ENCODE measurements at regions not wholly inside any gene's neighbourhood (a gene's known extent, or its start where the extent isn't known, plus 50 kb on each side); places are given as distances from the start of the nearest gene placed in this dataset.

GRCh38 chr17:79478841-79479240 is 132.0 kb downstream of the RBFOX3 start:
- H3K27me3 ChIP-seq (ENCODE audit: control insufficient read depth in 3 of 3, insufficient read depth in 3 of 3, low read length in 3 of 3), result peaks cover 58 to 87% (median 82%) of the 10 kb centered on the region in 3 donors

GRCh38 chr17:79478051-79478461 is 132.8 kb downstream of the RBFOX3 start:
- Histone ChIP-seq H3K9ac (ENCODE audit: low read depth in 1 of 3, low read length in 3 of 3) (no peak overlapping the region), H3K4me1 (ENCODE audit: control insufficient read depth in 3 of 3, insufficient read depth in 3 of 3, low read length in 3 of 3) (no peaks in the 10 kb centered on the region), H3K9me3 (ENCODE audit: control insufficient read depth in 3 of 3, low read length in 3 of 3) (no peaks in the 10 kb centered on the region), H3K36me3 (ENCODE audit: control insufficient read depth in 3 of 3, insufficient read depth in 3 of 3, low read length in 3 of 3) (no peaks in the 10 kb centered on the region), H3K27me3 (ENCODE audit: control insufficient read depth in 3 of 3, insufficient read depth in 3 of 3, low read length in 3 of 3) (peaks cover 54 to 88% (median 75%) of the 10 kb centered on the region in 3 donors), H3K4me3 (ENCODE audit: low read length in 3 of 3) (no peak overlapping the region), H3K27ac (ENCODE audit: low read depth, low read length) (no peak overlapping the region)

More at GRCh38 chr17:79478841-79479240, 132.0 kb downstream of the RBFOX3 start:
- Histone ChIP-seq H3K4me3 (ENCODE audit: low read length in 3 of 3) (no peak overlapping the region), H3K4me1 (ENCODE audit: control insufficient read depth in 3 of 3, insufficient read depth in 3 of 3, low read length in 3 of 3) (no peaks in the 10 kb centered on the region), H3K27ac (ENCODE audit: low read depth, low read length) (no peak overlapping the region), H3K36me3 (ENCODE audit: control insufficient read depth in 3 of 3, insufficient read depth in 3 of 3, low read length in 3 of 3) (no peaks in the 10 kb centered on the region), H3K9ac (ENCODE audit: low read depth in 1 of 3, low read length in 3 of 3) (no peak overlapping the region), H3K9me3 (ENCODE audit: control insufficient read depth in 3 of 3, low read length in 3 of 3) (no peaks in the 10 kb centered on the region)

DNA sequence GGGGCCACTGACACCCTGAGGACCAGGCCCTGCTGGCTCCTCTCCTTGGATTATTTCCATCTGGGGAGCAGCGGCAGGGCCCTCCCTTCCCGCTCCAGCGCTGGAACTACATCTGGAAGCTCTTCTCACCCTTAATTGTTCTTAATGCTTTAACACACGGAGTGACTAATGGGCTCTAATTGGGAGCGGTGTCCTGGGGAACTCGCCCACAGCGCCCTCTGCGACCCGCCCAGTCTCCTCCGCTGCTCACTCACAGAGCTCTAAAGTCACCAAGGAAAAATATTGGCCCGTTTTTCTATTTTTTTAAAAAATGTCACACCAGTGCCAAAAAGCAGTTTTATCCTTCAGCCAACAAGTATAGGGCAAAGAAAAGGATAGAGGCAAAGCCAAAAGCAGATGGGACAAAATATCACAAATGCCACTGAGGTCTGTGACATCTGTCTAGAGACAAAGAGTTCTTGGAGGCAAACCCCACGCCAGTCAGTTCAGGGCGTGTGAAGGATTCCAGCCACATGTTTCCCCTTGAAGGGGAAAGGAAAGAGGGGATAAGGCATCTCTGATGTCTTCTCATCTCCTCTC is 134.7 kb downstream of the RBFOX3 start:
- no peaks in the 10 kb centered on the region for H3K36me3 ChIP-seq (ENCODE audit: control insufficient read depth in 3 of 3, insufficient read depth in 3 of 3, low read length in 3 of 3)
- H3K4me3 ChIP-seq (ENCODE audit: low read length in 3 of 3), result no peak overlapping the region
- H3K27ac ChIP-seq (ENCODE audit: low read depth, low read length), result no peak overlapping the region
- H3K9ac ChIP-seq (ENCODE audit: low read depth in 1 of 3, low read length in 3 of 3), result no peak overlapping the region
- no peaks in the 10 kb centered on the region for H3K4me1 ChIP-seq (ENCODE audit: control insufficient read depth in 3 of 3, insufficient read depth in 3 of 3, low read length in 3 of 3)
- H3K27me3 ChIP-seq (ENCODE audit: control insufficient read depth in 3 of 3, insufficient read depth in 3 of 3, low read length in 3 of 3), result peaks cover 53 to 83% (median 62%) of the 10 kb centered on the region in 3 donors
- no peaks in the 10 kb centered on the region for H3K9me3 ChIP-seq (ENCODE audit: control insufficient read depth in 3 of 3, low read length in 3 of 3)

- H3K36me3 ChIP-seq (ENCODE audit: control insufficient read depth in 3 of 3, insufficient read depth in 3 of 3, low read length in 3 of 3), result no peaks in the 10 kb centered on the region
- no peak overlapping the region for H3K27ac ChIP-seq (ENCODE audit: low read depth, low read length)
- H3K27me3 ChIP-seq (ENCODE audit: control insufficient read depth in 3 of 3, insufficient read depth in 3 of 3, low read length in 3 of 3), result peaks cover 52 to 79% (median 62%) of the 10 kb centered on the region in 3 donors
Measured at GRCh38 chr17:79473876-79474440, 136.9 kb downstream of the RBFOX3 start.

DNA sequence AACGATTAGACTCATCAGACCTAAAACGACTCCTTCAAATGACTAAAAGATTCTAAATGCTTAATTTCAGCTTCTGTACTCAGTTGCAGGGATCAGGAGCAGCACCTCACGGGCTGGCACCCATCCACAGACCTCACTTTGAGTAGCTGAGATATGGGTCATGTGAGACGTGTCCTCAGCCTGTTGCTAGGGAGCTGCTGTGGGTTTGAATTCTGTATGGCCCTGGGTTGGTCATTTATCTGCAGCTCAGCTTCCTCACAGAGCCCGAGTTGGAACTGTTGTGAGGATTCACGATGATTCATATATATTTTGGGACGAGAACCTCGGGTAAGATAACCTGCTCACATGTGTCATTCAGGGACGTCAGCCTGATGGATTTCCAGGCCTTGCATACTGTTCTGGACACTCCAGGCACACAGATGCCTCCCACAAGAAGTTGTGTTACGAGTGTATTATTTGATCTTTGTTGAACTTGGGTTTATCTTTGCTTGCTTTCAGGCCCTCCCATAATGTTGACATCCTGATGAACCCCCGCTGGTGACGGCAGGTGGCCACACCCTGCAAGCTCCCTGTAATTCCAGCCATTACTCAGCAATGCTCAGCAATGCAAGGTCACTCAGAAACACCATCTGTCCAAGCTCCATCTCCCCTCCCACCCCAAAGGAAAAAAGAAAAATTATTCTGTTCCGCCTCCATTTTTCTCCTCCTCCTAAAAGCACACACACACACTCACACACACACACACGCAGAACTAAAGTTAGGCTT is 137.6 kb downstream of the RBFOX3 start:
- H3K9ac ChIP-seq (ENCODE audit: low read depth in 1 of 3, low read length in 3 of 3), result no peak overlapping the region
- H3K9me3 ChIP-seq (ENCODE audit: control insufficient read depth in 3 of 3, low read length in 3 of 3), result no peaks in the 10 kb centered on the region
- peaks cover 53 to 79% (median 63%) of the 10 kb centered on the region in 3 donors for H3K27me3 ChIP-seq (ENCODE audit: control insufficient read depth in 3 of 3, insufficient read depth in 3 of 3, low read length in 3 of 3)
- no peaks in the 10 kb centered on the region for H3K4me1 ChIP-seq (ENCODE audit: control insufficient read depth in 3 of 3, insufficient read depth in 3 of 3, low read length in 3 of 3)
- H3K4me3 ChIP-seq (ENCODE audit: low read length in 3 of 3), result no peak overlapping the region
- no peaks in the 10 kb centered on the region for H3K36me3 ChIP-seq (ENCODE audit: control insufficient read depth in 3 of 3, insufficient read depth in 3 of 3, low read length in 3 of 3)
- no peak overlapping the region for H3K27ac ChIP-seq (ENCODE audit: low read depth, low read length)

More at GRCh38 chr17:79473876-79474440, 136.9 kb downstream of the RBFOX3 start:
- Histone ChIP-seq H3K4me1 (ENCODE audit: control insufficient read depth in 3 of 3, insufficient read depth in 3 of 3, low read length in 3 of 3) (no peaks in the 10 kb centered on the region), H3K9me3 (ENCODE audit: control insufficient read depth in 3 of 3, low read length in 3 of 3) (no peaks in the 10 kb centered on the region), H3K4me3 (ENCODE audit: low read length in 3 of 3) (no peak overlapping the region), H3K9ac (ENCODE audit: low read depth in 1 of 3, low read length in 3 of 3) (no peak overlapping the region)

DNA sequence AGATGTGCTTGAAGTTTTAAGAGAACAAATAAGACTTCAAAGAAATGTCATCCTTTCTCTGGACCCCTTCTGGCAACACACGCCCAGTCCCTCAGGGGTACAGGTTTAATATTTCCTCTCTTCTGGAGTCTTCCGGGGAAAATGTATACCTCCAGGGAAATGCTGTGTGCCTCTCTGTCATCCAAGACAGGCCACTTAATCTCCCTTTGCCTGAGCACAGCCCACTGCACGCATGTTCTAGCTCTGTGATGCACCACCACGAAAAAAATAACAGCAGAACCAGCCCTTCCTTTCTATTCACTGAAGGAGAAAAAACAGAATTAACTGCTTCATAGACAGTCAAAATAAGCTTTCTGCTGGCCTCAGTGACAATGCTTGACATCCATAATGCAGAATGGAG is 140.1 kb downstream of the RBFOX3 start:
- Histone ChIP-seq H3K27ac (ENCODE audit: low read depth, low read length) (no peak overlapping the region), H3K4me1 (ENCODE audit: control insufficient read depth in 3 of 3, insufficient read depth in 3 of 3, low read length in 3 of 3) (no peaks in the 10 kb centered on the region), H3K4me3 (ENCODE audit: low read length in 3 of 3) (no peak overlapping the region), H3K9me3 (ENCODE audit: control insufficient read depth in 3 of 3, low read length in 3 of 3) (no peaks in the 10 kb centered on the region), H3K36me3 (ENCODE audit: control insufficient read depth in 3 of 3, insufficient read depth in 3 of 3, low read length in 3 of 3) (no peaks in the 10 kb centered on the region), H3K9ac (ENCODE audit: low read depth in 1 of 3, low read length in 3 of 3) (no peak overlapping the region), H3K27me3 (ENCODE audit: control insufficient read depth in 3 of 3, insufficient read depth in 3 of 3, low read length in 3 of 3) (peaks cover 52 to 87% (median 70%) of the 10 kb centered on the region in 3 donors)

GRCh38 chr17:79469646-79470045 is 141.2 kb downstream of the RBFOX3 start:
- Histone ChIP-seq H3K27me3 (ENCODE audit: control insufficient read depth in 3 of 3, insufficient read depth in 3 of 3, low read length in 3 of 3) (peaks cover 51 to 85% (median 65%) of the 10 kb centered on the region in 3 donors), H3K9ac (ENCODE audit: low read depth in 1 of 3, low read length in 3 of 3) (no peak overlapping the region), H3K4me3 (ENCODE audit: low read length in 3 of 3) (no peak overlapping the region), H3K27ac (ENCODE audit: low read depth, low read length) (no peak overlapping the region), H3K9me3 (ENCODE audit: control insufficient read depth in 3 of 3, low read length in 3 of 3) (no peaks in the 10 kb centered on the region), H3K4me1 (ENCODE audit: control insufficient read depth in 3 of 3, insufficient read depth in 3 of 3, low read length in 3 of 3) (no peaks in the 10 kb centered on the region), H3K36me3 (ENCODE audit: control insufficient read depth in 3 of 3, insufficient read depth in 3 of 3, low read length in 3 of 3) (no peaks in the 10 kb centered on the region)

DNA sequence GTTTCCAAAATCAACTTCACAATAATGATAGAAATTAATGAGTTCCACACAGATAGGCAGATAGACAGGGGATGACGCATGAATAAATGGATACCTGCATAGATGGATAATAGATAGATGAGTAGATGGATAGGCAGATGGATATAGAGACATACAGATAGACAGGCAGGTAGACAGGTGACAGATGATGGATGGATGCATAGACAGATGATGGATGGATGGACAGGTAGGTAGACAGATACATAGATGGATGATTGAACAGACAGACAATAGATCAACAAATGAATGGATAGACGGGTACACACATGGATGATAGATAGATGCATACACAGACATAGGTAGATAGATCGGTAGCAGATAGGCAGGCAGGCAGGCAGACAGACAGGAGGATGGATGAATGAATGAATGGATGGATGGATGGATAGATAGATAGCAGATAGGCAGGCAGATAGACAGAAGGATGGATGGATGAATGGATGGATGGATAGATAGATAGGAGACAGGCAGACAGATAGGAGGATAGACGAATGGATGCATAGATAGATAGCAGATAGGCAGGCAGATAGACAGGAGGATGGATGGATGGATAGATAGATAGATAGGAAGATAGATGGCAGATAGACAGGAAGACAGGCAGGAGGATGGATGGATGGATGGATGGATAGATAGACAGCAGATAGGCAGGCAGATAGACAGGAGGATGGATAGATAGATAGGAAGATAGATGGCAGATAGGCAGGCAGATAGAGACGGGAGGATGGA is 142.5 kb downstream of the RBFOX3 start:
- H3K4me1 ChIP-seq (ENCODE audit: control insufficient read depth in 3 of 3, insufficient read depth in 3 of 3, low read length in 3 of 3), result no peaks in the 10 kb centered on the region
- H3K36me3 ChIP-seq (ENCODE audit: control insufficient read depth in 3 of 3, insufficient read depth in 3 of 3, low read length in 3 of 3), result no peaks in the 10 kb centered on the region
- no peaks in the 10 kb centered on the region for H3K9me3 ChIP-seq (ENCODE audit: control insufficient read depth in 3 of 3, low read length in 3 of 3)
- H3K4me3 ChIP-seq (ENCODE audit: low read length in 3 of 3), result no peak overlapping the region
- H3K9ac ChIP-seq (ENCODE audit: low read depth in 1 of 3, low read length in 3 of 3), result no peak overlapping the region
- peaks cover 60 to 84% (median 63%) of the 10 kb centered on the region in 3 donors for H3K27me3 ChIP-seq (ENCODE audit: control insufficient read depth in 3 of 3, insufficient read depth in 3 of 3, low read length in 3 of 3)
- H3K27ac ChIP-seq (ENCODE audit: low read depth, low read length), result no peak overlapping the region

DNA sequence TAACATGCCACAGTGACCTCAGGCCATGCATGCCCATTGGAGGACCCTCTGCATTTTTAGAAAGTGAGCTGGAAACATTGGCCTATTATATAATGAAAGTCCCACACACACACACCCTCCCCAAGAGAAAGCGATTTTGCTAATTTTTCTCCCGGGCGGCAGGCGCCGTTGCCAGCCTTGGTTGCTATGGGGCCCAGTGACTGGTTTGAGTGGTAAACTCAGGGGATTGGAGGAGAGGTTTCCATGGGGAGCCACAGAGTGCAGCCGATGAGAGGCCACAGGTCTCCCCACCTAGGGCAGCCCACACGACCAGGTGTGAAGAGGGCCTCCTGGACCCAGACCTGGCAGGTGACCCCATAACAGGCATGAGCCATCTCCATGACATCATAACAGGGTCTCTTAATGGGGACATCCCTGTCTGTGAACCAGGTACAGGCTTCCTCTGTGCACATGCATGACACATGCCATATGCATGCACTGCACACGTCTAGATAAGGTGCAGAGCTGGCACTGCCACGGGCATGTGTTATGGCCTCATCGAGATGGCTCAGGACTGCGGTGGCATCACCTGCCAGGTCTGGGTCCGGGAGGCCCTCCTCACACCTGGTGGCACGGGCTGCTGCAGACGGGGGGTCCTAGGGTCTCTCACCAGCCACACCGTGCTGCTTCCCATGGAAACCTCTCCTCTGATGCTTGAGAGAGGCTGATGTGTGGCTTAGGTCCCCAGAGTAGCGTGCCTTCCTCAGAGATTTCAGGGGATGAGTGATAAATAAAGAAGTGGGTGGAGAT is 144.1 kb downstream of the RBFOX3 start:
- H3K27ac ChIP-seq (ENCODE audit: low read depth, low read length), result no peak overlapping the region
- no peaks in the 10 kb centered on the region for H3K36me3 ChIP-seq (ENCODE audit: control insufficient read depth in 3 of 3, insufficient read depth in 3 of 3, low read length in 3 of 3)
- H3K27me3 ChIP-seq (ENCODE audit: control insufficient read depth in 3 of 3, insufficient read depth in 3 of 3, low read length in 3 of 3), result peaks cover 56 to 79% (median 59%) of the 10 kb centered on the region in 3 donors
- H3K9me3 ChIP-seq (ENCODE audit: control insufficient read depth in 3 of 3, low read length in 3 of 3), result no peaks in the 10 kb centered on the region
- H3K9ac ChIP-seq (ENCODE audit: low read depth in 1 of 3, low read length in 3 of 3), result no peak overlapping the region
- no peaks in the 10 kb centered on the region for H3K4me1 ChIP-seq (ENCODE audit: control insufficient read depth in 3 of 3, insufficient read depth in 3 of 3, low read length in 3 of 3)
- no peak overlapping the region for H3K4me3 ChIP-seq (ENCODE audit: low read length in 3 of 3)

Data from skeletal muscle tissue (tissue), 3 donors.